Omental fat pad (tissue), 3 donors: ENCODE measurements at regions not wholly inside any gene's neighbourhood (a gene's known extent, or its start where the extent isn't known, plus 50 kb on each side); places are given as distances from the start of the nearest gene placed in this dataset.

ENCODE experiments used
- ATAC-seq: fragments of 150-250 bp; one replicate; pipeline ENCODE4 v1.9.1; 2016; ENCODE audit warnings: mild to moderate bottlenecking, moderate library complexity; ENCODE audit not compliant: low FRiP score
- DNase-seq: peaks from one replicate; pipeline ENCODE4 v3.0.0-alpha.2; 2019; ENCODE audit warnings: low spot score
- CTCF ChIP-seq, 3 donors: fragments of 450-650 bp; IDR thresholded peaks; one replicate each; pipeline ENCODE4 v1.5.1; 2016 to 2017; ENCODE audit warnings: antibody characterized with exemption in 3 of 3, mild to moderate bottlenecking in 3 of 3, moderate library complexity in 2 of 3

- no peak for TF ChIP-seq CTCF (IDR thresholded peaks at IDR 0.05)
- peak; percentile 91 for ATAC-seq
- DNase-seq: no peak
Measured at GRCh38 chr13:22505489-22505888, 675.3 kb upstream of the SGCG start.

GRCh38 chr13:22506096-22506691, 674.6 kb upstream of the SGCG start:
- DNase-seq (no peak), ATAC-seq (no peak)
- no peak for TF ChIP-seq CTCF (IDR thresholded peaks at IDR 0.05)

- no peak for DNase-seq
- TF ChIP-seq CTCF (IDR thresholded peaks at IDR 0.05): no peak
Measured at GRCh38 chr13:22517544-22517943, 663.2 kb upstream of the SGCG start.

GRCh38 chr13:22536851-22537250, 643.9 kb upstream of the SGCG start:
- no peak for ATAC-seq
- TF ChIP-seq CTCF (IDR thresholded peaks at IDR 0.05): no peak
- DNase-seq: no peak

More at GRCh38 chr13:22517544-22517943, 663.2 kb upstream of the SGCG start:
- no peak for ATAC-seq

GRCh38 chr13:22538400-22538799, 642.4 kb upstream of the SGCG start:
- ATAC-seq: no peak
- no peak for DNase-seq
- TF ChIP-seq CTCF (IDR thresholded peaks at IDR 0.05): no peak

GRCh38 chr13:22549126-22549525, 631.7 kb upstream of the SGCG start:
- TF ChIP-seq CTCF (IDR thresholded peaks at IDR 0.05): no peak
- DNase-seq (no peak), ATAC-seq (no peak)

GRCh38 chr13:22561581-22561980, 619.2 kb upstream of the SGCG start:
- no peak for ATAC-seq
- TF ChIP-seq CTCF (IDR thresholded peaks at IDR 0.05): no peak
- DNase-seq: no peak
